H9 (cell line): ENCODE measurements at regions not wholly inside any gene's neighbourhood (a gene's known extent, or its start where the extent isn't known, plus 50 kb on each side); places are given as distances from the start of the nearest gene placed in this dataset.

ENCODE experiments used
- DNase-seq: peaks from one replicate; pipeline ENCODE4 v3.0.0-alpha.2; 2017
- H2AFZ ChIP-seq: one replicate; pipeline ENCODE4 v1.6.1; 2013; ENCODE audit warnings: mild to moderate bottlenecking, low read length, control low read depth, moderate library complexity
- H2AK5ac ChIP-seq: 2 replicates; pipeline ENCODE4 v1.6.1; 2013; ENCODE audit warnings: low read length, control low read depth, mixed read lengths; ENCODE audit not compliant: insufficient read length
- H2BK120ac ChIP-seq: one replicate; pipeline ENCODE4 v1.6.1; 2013; ENCODE audit warnings: low read depth, mild to moderate bottlenecking, low read length, control low read depth, inconsistent platforms; ENCODE audit not compliant: poor library complexity, severe bottlenecking
- H2BK12ac ChIP-seq: 2 replicates; pipeline ENCODE4 v1.6.1; 2013; ENCODE audit warnings: low read length, control low read depth, mixed read lengths, low read depth; ENCODE audit not compliant: insufficient read length
- H2BK15ac ChIP-seq: 2 replicates; pipeline ENCODE4 v1.6.1; 2013; ENCODE audit warnings: low read depth, low read length, control low read depth
- H2BK20ac ChIP-seq: one replicate; pipeline ENCODE4 v1.6.1; 2013; ENCODE audit warnings: low read depth, mild to moderate bottlenecking, low read length, control low read depth, inconsistent platforms; ENCODE audit not compliant: poor library complexity, severe bottlenecking
- H2BK5ac ChIP-seq: 2 replicates; pipeline ENCODE4 v1.6.1; 2013; ENCODE audit warnings: low read length, control low read depth, mixed read lengths; ENCODE audit not compliant: insufficient read length
- H3K14ac ChIP-seq: 2 replicates; pipeline ENCODE4 v1.6.1; 2013; ENCODE audit warnings: low read length, control low read depth; ENCODE audit not compliant: insufficient read depth
- H3K18ac ChIP-seq: 2 replicates; pipeline ENCODE4 v1.6.1; 2013; ENCODE audit warnings: low read depth, mild to moderate bottlenecking, mixed read lengths, low read length, control low read depth; ENCODE audit not compliant: insufficient read length
- H3K23ac ChIP-seq: 2 replicates; pipeline ENCODE4 v1.6.1; 2013; ENCODE audit warnings: low read length, control low read depth, mixed read lengths, low read depth; ENCODE audit not compliant: insufficient read length
- H3K23me2 ChIP-seq: 2 replicates; pipeline ENCODE4 v1.6.1; 2013; ENCODE audit warnings: low read depth, mild to moderate bottlenecking, mixed read lengths, low read length, control low read depth; ENCODE audit not compliant: insufficient read length, poor library complexity, severe bottlenecking
- H3K27ac ChIP-seq: 2 replicates; pipeline ENCODE4 v1.5.1; 2013; ENCODE audit warnings: low read length, control low read depth, mixed read lengths, low read depth; ENCODE audit not compliant: insufficient read length
- H3K27me3 ChIP-seq: 2 replicates; pipeline ENCODE4 v1.6.1; 2013; ENCODE audit warnings: low read length, control low read depth, inconsistent platforms; ENCODE audit not compliant: insufficient read depth
- H3K4ac ChIP-seq: 2 replicates; pipeline ENCODE4 v1.6.1; 2013; ENCODE audit warnings: low read depth, mild to moderate bottlenecking, control low read depth, inconsistent platforms, low read length, moderate library complexity
- H3K4me1 ChIP-seq: 2 replicates; pipeline ENCODE4 v1.6.1; 2013; ENCODE audit warnings: low read length, control low read depth, inconsistent platforms; ENCODE audit not compliant: insufficient read depth
- H3K4me2 ChIP-seq: 2 replicates; pipeline ENCODE4 v1.6.1; 2013; ENCODE audit warnings: low read length, control low read depth, mixed read lengths; ENCODE audit not compliant: insufficient read length, insufficient read depth
- H3K56ac ChIP-seq: 2 replicates; pipeline ENCODE4 v1.6.1; 2013; ENCODE audit warnings: low read depth, mild to moderate bottlenecking, mixed read lengths, low read length, control low read depth; ENCODE audit not compliant: insufficient read length
- H3K79me1 ChIP-seq: 2 replicates; pipeline ENCODE4 v1.6.1; 2013; ENCODE audit warnings: low read depth, mild to moderate bottlenecking, moderate library complexity, low read length, control low read depth, inconsistent platforms; ENCODE audit not compliant: insufficient read depth, poor library complexity, severe bottlenecking
- H3K79me2 ChIP-seq: 2 replicates; pipeline ENCODE4 v1.6.1; 2013; ENCODE audit warnings: low read length, control low read depth, inconsistent platforms; ENCODE audit not compliant: insufficient read depth
- H3K9ac ChIP-seq: 2 replicates; pipeline ENCODE4 v1.6.1; 2013; ENCODE audit warnings: low read length, control low read depth, mixed read lengths; ENCODE audit not compliant: insufficient read length; ENCODE audit errors: extremely low read depth
- H3K9me3 ChIP-seq: one replicate; pipeline ENCODE4 v1.6.1; 2013; ENCODE audit warnings: low read depth, low read length, inconsistent platforms; ENCODE audit not compliant: control insufficient read depth
- H3T11ph ChIP-seq: one replicate; pipeline ENCODE4 v1.6.1; 2013; ENCODE audit warnings: mild to moderate bottlenecking, low read length, control low read depth, inconsistent platforms
- H4K20me1 ChIP-seq: one replicate; pipeline ENCODE4 v1.6.1; 2013; ENCODE audit not compliant: control insufficient read depth, insufficient read length, insufficient read depth
- H4K5ac ChIP-seq: 2 replicates; pipeline ENCODE4 v1.6.1; 2013; ENCODE audit warnings: low read depth, mild to moderate bottlenecking, mixed read lengths, low read length, control low read depth; ENCODE audit not compliant: insufficient read length
- H4K8ac ChIP-seq: replicated peaks from 2 replicates; pipeline ENCODE4 v1.6.1; 2013; ENCODE audit warnings: low read length, control low read depth, mixed read lengths, low read depth; ENCODE audit not compliant: insufficient read length
- H4K91ac ChIP-seq: 2 replicates; pipeline ENCODE4 v1.6.1; 2013; ENCODE audit warnings: low read depth, mild to moderate bottlenecking, moderate library complexity, mixed read lengths, low read length, control low read depth; ENCODE audit not compliant: insufficient read length
- H3K27ac Mint-ChIP-seq, 3 experiments: 2 replicates in 2 of 3; 3 replicates in 1 of 3; pipeline ENCODE4 v1.8.0; 2020 to 2021; ENCODE audit warnings: mixed read lengths in 3 of 3, mild to moderate bottlenecking in 1 of 3, moderate library complexity in 1 of 3
- H3K27me3 Mint-ChIP-seq: 2 replicates; pipeline ENCODE4 v1.8.0; 2021; ENCODE audit warnings: low read depth, mild to moderate bottlenecking, moderate library complexity, mixed read lengths
- H3K36me3 Mint-ChIP-seq, 3 experiments: 2 replicates in 2 of 3; 3 replicates in 1 of 3; pipeline ENCODE4 v1.8.0; 2020 to 2021; ENCODE audit warnings: low read depth in 3 of 3, mixed read lengths in 3 of 3; ENCODE audit not compliant: insufficient read depth in 1 of 3
- H3K4me1 Mint-ChIP-seq, 2 experiments: 2 replicates each; pipeline ENCODE4 v1.8.0; 2020; ENCODE audit warnings: mixed read lengths in 2 of 2
- H3K4me3 Mint-ChIP-seq, 2 experiments: 2 replicates in 1 of 2; 3 replicates in 1 of 2; pipeline ENCODE4 v1.8.0; 2020 to 2021; ENCODE audit warnings: mild to moderate bottlenecking in 2 of 2, mixed read lengths in 2 of 2, moderate library complexity in 1 of 2
- H3K9me3 Mint-ChIP-seq, 2 experiments: 2 replicates in 1 of 2; 3 replicates in 1 of 2; pipeline ENCODE4 v1.8.0; 2020; ENCODE audit warnings: mild to moderate bottlenecking in 2 of 2, mixed read lengths in 2 of 2, moderate library complexity in 1 of 2
- WGBS: extraction: QIAGEN DNeasy Blood & Tissue Kit; methylation state at CpG from one replicate; pipeline ENCODE4 v1.1.7; 2013; ENCODE audit warnings: missing lambda C conversion rate, low lambda C conversion rate, mixed read lengths; ENCODE audit not compliant: insufficient read length; ENCODE audit errors: extremely low coverage; 5-methylcytosine and 5-hydroxymethylcytosine counted together
- TF ChIP-seq, protein P1 (sequence below): fragments of 200-600 bp; sonication (generic); conservative IDR thresholded peaks from 3 replicates; pipeline ENCODE4 v1.8.0; 2021; ENCODE audit warnings: antibody characterized with exemption, mild to moderate bottlenecking

DNA sequence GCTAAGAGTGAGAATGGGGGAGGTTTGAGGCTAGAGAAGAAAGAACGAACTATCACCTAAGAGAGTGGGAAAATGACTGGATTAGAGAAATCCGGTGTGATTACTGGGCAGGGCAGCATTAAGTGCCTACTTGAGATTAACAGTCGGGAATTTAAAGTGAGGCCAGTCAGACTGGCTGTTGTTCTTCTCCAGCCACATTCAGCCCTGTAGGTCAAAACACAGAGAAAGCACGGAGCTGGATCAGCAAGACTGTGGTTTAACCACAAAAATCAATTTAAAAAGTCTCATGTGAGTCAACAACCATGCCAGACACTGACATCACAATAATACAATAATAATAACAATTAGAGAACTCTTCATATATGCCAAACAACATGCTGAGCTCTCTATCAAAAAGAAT, 301.9 kb upstream of the SGK1 start:
- Histone ChIP-seq H2AFZ (no peak overlapping the region), H3K27ac (no peak overlapping the region), H3K23ac (no peak overlapping the region), H3K4ac (no peak overlapping the region), H3K27me3 (no peaks in the 10 kb centered on the region), H3K14ac (no peak overlapping the region), H2BK5ac (no peak overlapping the region), H4K5ac (no peak overlapping the region), H2BK15ac (no peak overlapping the region), H3K9ac (no peak overlapping the region), H2BK20ac (no peak overlapping the region), H3K4me2 (no peak overlapping the region), H3K56ac (no peak overlapping the region), H2BK120ac (no peak overlapping the region), H4K91ac (no peak overlapping the region), H3K23me2 (no peaks in the 10 kb centered on the region), H3T11ph (no peak overlapping the region), H3K4me1 (no peaks in the 10 kb centered on the region), H3K9me3 (no peaks in the 10 kb centered on the region), H4K8ac (no peak overlapping the region), H3K79me1 (no peaks in the 10 kb centered on the region), H4K20me1 (no peaks in the 10 kb centered on the region), H3K18ac (no peak overlapping the region), H3K79me2 (no peaks in the 10 kb centered on the region), H2BK12ac (no peak overlapping the region), H2AK5ac (no peak overlapping the region)
- H3K9me3 Mint-ChIP-seq, result peaks cover 0 to 2% of the 10 kb centered on the region in 2 experiments; a peak in 1 of 5 replicates
- H3K27ac Mint-ChIP-seq, result peak overlapping the region in 1 of 3 experiments; percentile 0; a peak in 2 of 7 replicates
- WGBS, result no CpG with 5 or more reads among the region's 4 CpGs
- no peak overlapping the region for H3K4me3 Mint-ChIP-seq
- H3K36me3 Mint-ChIP-seq, result no peaks in the 10 kb centered on the region; a peak in 1 of 7 replicates
- DNase-seq, result no peak
- peaks cover 25 to 30% of the 10 kb centered on the region in 2 experiments for H3K4me1 Mint-ChIP-seq
- TF ChIP-seq, protein P1, sequence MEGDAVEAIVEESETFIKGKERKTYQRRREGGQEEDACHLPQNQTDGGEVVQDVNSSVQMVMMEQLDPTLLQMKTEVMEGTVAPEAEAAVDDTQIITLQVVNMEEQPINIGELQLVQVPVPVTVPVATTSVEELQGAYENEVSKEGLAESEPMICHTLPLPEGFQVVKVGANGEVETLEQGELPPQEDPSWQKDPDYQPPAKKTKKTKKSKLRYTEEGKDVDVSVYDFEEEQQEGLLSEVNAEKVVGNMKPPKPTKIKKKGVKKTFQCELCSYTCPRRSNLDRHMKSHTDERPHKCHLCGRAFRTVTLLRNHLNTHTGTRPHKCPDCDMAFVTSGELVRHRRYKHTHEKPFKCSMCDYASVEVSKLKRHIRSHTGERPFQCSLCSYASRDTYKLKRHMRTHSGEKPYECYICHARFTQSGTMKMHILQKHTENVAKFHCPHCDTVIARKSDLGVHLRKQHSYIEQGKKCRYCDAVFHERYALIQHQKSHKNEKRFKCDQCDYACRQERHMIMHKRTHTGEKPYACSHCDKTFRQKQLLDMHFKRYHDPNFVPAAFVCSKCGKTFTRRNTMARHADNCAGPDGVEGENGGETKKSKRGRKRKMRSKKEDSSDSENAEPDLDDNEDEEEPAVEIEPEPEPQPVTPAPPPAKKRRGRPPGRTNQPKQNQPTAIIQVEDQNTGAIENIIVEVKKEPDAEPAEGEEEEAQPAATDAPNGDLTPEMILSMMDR, result no peak
- peaks cover 2% of the 10 kb centered on the region for H3K27me3 Mint-ChIP-seq
